Testis (tissue), 2 donors: ENCODE measurements at regions not wholly inside any gene's neighbourhood (a gene's known extent, or its start where the extent isn't known, plus 50 kb on each side); places are given as distances from the start of the nearest gene placed in this dataset.

Experiments used
- DNase-seq: peaks from one replicate; pipeline ENCODE4 v3.0.0-alpha.2; 2019
- H3K27ac ChIP-seq, 2 donors: fragments of 200-600 bp; sonication (generic); one replicate each; pipeline ENCODE4 v1.5.1; 2019
- H3K27me3 ChIP-seq: fragments of 200-600 bp; sonication (generic); one replicate; pipeline ENCODE4 v1.5.1; 2019
- H3K36me3 ChIP-seq: fragments of 200-600 bp; sonication (generic); one replicate; pipeline ENCODE4 v1.5.1; 2017; ENCODE audit warnings: low read depth; ENCODE audit errors: missing control alignments
- H3K4me1 ChIP-seq: fragments of 200-600 bp; sonication (generic); one replicate; pipeline ENCODE4 v1.5.1; 2019
- H3K4me3 ChIP-seq, 2 donors: fragments of 200-600 bp; sonication (generic); one replicate each; pipeline ENCODE4 v1.5.1; 2017 to 2019
- H3K9me3 ChIP-seq: fragments of 200-600 bp; sonication (generic); one replicate; pipeline ENCODE4 v1.5.1; 2017
- CTCF ChIP-seq, 3 experiments: fragments of 450-650 bp in 2 of 3; fragments of 200-600 bp in 1 of 3; sonication (generic) in 1 of 3; IDR thresholded peaks; one replicate each; pipeline ENCODE4 v1.5.1; 2016 to 2019; ENCODE audit warnings: antibody characterized with exemption in 3 of 3, mild to moderate bottlenecking in 2 of 3, moderate library complexity in 1 of 3
- POLR2A ChIP-seq: fragments of 450-650 bp; IDR thresholded peaks from one replicate; pipeline ENCODE4 v1.6.1; 2017; ENCODE audit warnings: antibody characterized with exemption, mild to moderate bottlenecking, moderate library complexity
- WGBS, 2 donors: methylation state at CpG; one replicate each; pipeline ENCODE4 v1.1.5; 2018; 5-methylcytosine and 5-hydroxymethylcytosine counted together
- intact Hi-C: fragments of 100-400 bp; cut with DNase I; formaldehyde crosslinking; loops from one replicate; pipeline ENCODE4 v1.15.1; 2023; ENCODE audit warnings: low total_unique reads

GRCh38 chr4:189367832-189368231, 572.8 kb upstream of the FRG1 start:
- H3K27ac ChIP-seq: no peak overlapping the region
- DNase-seq: no peak
- H3K27me3 ChIP-seq: no peaks in the 10 kb centered on the region
- H3K36me3 ChIP-seq: no peaks in the 10 kb centered on the region
- peaks cover 6% of the 10 kb centered on the region for H3K4me1 ChIP-seq
- intact Hi-C loops: loop anchor here (5.0 kb wide), 1 partner anchor 414 kb away; no protein-coding TSS in a partner anchor
- no peaks in the 10 kb centered on the region for H3K9me3 ChIP-seq
- no peak overlapping the region for H3K4me3 ChIP-seq
- TF ChIP-seq POLR2A: no peak
- TF ChIP-seq CTCF (IDR thresholded peaks at IDR 0.05): no peak
- 84 to 86% methylated on average over 3 of the region's 3 CpGs for WGBS, 2 donors

GRCh38 chr4:189374176-189374575, 566.5 kb upstream of the FRG1 start:
- Histone ChIP-seq H3K27me3 (no peaks in the 10 kb centered on the region), H3K9me3 (no peaks in the 10 kb centered on the region), H3K4me1 (peaks cover 16% of the 10 kb centered on the region), H3K27ac (peak overlapping the region; percentile 46 to 77), H3K36me3 (no peaks in the 10 kb centered on the region), H3K4me3 (no peak overlapping the region)
- no peak for DNase-seq
- WGBS, 2 donors: 32 to 45% methylated on average over 2 of the region's 2 CpGs
- intact Hi-C loops: no loop called here
- TF ChIP-seq POLR2A (no peak), CTCF (IDR thresholded peaks at IDR 0.05) (no peak)

DNA sequence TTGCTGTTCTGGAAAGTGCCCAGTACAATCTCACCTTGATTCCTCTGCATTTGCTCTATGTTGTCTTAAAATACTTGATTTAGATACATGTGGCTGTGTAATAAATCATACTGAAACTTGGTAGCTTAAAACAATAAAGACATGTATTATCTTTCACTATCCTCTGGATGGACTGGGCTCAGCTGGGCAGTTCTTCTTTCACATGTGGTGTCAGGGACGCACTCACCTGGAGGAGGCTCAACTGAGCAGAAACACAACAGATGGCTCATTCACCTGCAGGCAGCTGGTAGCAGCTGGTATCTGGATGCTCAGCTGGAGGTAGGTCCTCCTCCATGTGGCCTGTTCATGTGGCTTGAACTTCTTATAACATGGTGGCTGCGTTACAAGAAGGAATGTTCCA, 563.8 kb upstream of the FRG1 start:
- H3K36me3 ChIP-seq: no peaks in the 10 kb centered on the region
- H3K27me3 ChIP-seq: no peaks in the 10 kb centered on the region
- H3K4me1 ChIP-seq: peaks cover 16% of the 10 kb centered on the region
- no peak for DNase-seq
- intact Hi-C loops: no loop called here
- H3K27ac ChIP-seq: peak overlapping the region; percentile 49 to 64
- WGBS, 2 donors: 74 to 93% methylated on average over 2 of the region's 2 CpGs
- no peak overlapping the region for H3K4me3 ChIP-seq
- H3K9me3 ChIP-seq: no peaks in the 10 kb centered on the region
- TF ChIP-seq POLR2A (no peak), CTCF (IDR thresholded peaks at IDR 0.05) (no peak)

DNA sequence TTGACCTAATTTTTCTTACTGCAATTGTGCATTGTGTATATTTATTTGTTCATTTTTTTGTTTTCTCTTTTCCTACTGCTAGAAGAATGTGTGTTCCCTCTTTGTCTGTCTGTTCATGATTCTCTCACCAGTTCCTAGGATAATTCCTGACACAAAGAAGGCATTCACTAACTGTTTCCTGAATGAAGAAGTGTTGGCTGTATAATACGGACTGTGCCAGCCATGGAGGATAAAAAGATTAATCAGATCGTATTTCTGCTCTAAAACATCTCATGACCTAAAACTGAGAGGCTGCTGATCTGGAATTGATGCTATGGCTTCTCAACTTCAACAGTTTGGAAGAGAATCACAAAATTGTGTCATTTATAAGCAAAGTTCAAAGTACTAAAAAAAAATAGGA, 563.1 kb upstream of the FRG1 start:
- H3K4me1 ChIP-seq: peaks cover 16% of the 10 kb centered on the region
- intact Hi-C loops: no loop called here

More for the DNA sequence above, 563.1 kb upstream of the FRG1 start:
- H3K27me3 ChIP-seq: no peaks in the 10 kb centered on the region
- H3K4me3 ChIP-seq: no peak overlapping the region
- no peak for TF ChIP-seq CTCF (IDR thresholded peaks at IDR 0.05)
- TF ChIP-seq POLR2A: no peak
- H3K9me3 ChIP-seq: no peaks in the 10 kb centered on the region
- DNase-seq: no peak
- WGBS, 2 donors: 66 to 85% methylated on average over 2 of the region's 2 CpGs
- peak overlapping the region; percentile 49 to 64 for H3K27ac ChIP-seq
- no peaks in the 10 kb centered on the region for H3K36me3 ChIP-seq
